Liver (tissue), 7 donors: ENCODE measurements at regions not wholly inside any gene's neighbourhood (a gene's known extent, or its start where the extent isn't known, plus 50 kb on each side); places are given as distances from the start of the nearest gene placed in this dataset.

Experiments
- DNase-seq: peaks from one replicate; pipeline ENCODE4 v3.0.0-alpha.2; 2017; ENCODE audit warnings: low spot score
- H3K27ac ChIP-seq, 2 donors: one replicate each; pipeline ENCODE4 v1.7.0; 2013; ENCODE audit warnings: inconsistent platforms in 2 of 2, low read length in 2 of 2, control low read depth in 1 of 2, low read depth in 1 of 2, mild to moderate bottlenecking in 1 of 2
- H3K27me3 ChIP-seq, 4 donors: one replicate each; pipeline versions ENCODE4 v1.6.1 to v1.7.0; 2013; ENCODE audit warnings: low read length in 3 of 4, inconsistent platforms in 1 of 4, mild to moderate bottlenecking in 1 of 4, moderate library complexity in 1 of 4; ENCODE audit not compliant: control insufficient read depth in 4 of 4, insufficient read depth in 4 of 4
- H3K36me3 ChIP-seq, 4 donors: one replicate each; pipeline versions ENCODE4 v1.6.1 to v1.7.0; 2013; ENCODE audit warnings: low read length in 3 of 4, mild to moderate bottlenecking in 3 of 4, low read depth in 1 of 4, moderate library complexity in 1 of 4; ENCODE audit not compliant: control insufficient read depth in 4 of 4, insufficient read depth in 3 of 4
- H3K4me1 ChIP-seq, 4 donors: one replicate each; pipeline versions ENCODE4 v1.6.1 to v1.7.0; 2013; ENCODE audit warnings: low read length in 3 of 4, mild to moderate bottlenecking in 3 of 4, moderate library complexity in 1 of 4; ENCODE audit not compliant: control insufficient read depth in 4 of 4, insufficient read depth in 4 of 4
- H3K4me3 ChIP-seq, 3 donors: one replicate each; pipeline versions ENCODE4 v1.6.1 to v1.7.0; 2013; ENCODE audit warnings: low read length in 3 of 3, control low read depth in 1 of 3, low read depth in 1 of 3, mild to moderate bottlenecking in 1 of 3
- H3K9ac ChIP-seq, 2 donors: one replicate each; pipeline ENCODE4 v1.7.0; 2013; ENCODE audit warnings: low read length in 2 of 2, mild to moderate bottlenecking in 2 of 2, moderate library complexity in 2 of 2, control low read depth in 1 of 2, low read depth in 1 of 2
- H3K9me3 ChIP-seq, 4 donors: one replicate each; pipeline versions ENCODE4 v1.6.1 to v1.7.0; 2013; ENCODE audit warnings: low read length in 3 of 4; ENCODE audit not compliant: control insufficient read depth in 4 of 4
- EGR1 ChIP-seq, 2 donors: IDR thresholded peaks; 2 replicates each; pipeline ENCODE4 v1.6.1; 2016 to 2018; ENCODE audit warnings: antibody characterized with exemption in 2 of 2, low read depth in 2 of 2
- FOXA1 ChIP-seq: IDR thresholded peaks from 2 replicates; pipeline ENCODE4 v1.6.1; 2016; ENCODE audit warnings: antibody characterized with exemption
- GABPA ChIP-seq, 2 donors: IDR thresholded peaks in 1 of 2; conservative IDR thresholded peaks in 1 of 2; 2 replicates each; pipeline ENCODE4 v1.6.1; 2016; ENCODE audit warnings: antibody characterized with exemption in 2 of 2, mild to moderate bottlenecking in 1 of 2, moderate library complexity in 1 of 2
- HNF4A ChIP-seq, 2 donors: conservative IDR thresholded peaks; 2 replicates each; pipeline ENCODE4 v1.6.1; 2016; ENCODE audit warnings: antibody characterized with exemption in 2 of 2, mild to moderate bottlenecking in 2 of 2
- HNF4G ChIP-seq: IDR thresholded peaks from 2 replicates; pipeline ENCODE4 v1.6.1; 2016; ENCODE audit warnings: antibody characterized with exemption
- JUND ChIP-seq, 2 donors: IDR thresholded peaks; 2 replicates each; pipeline ENCODE4 v1.6.1; 2016; ENCODE audit warnings: antibody characterized with exemption in 2 of 2
- NR2F2 ChIP-seq: IDR thresholded peaks from 2 replicates; pipeline ENCODE4 v1.6.1; 2016; ENCODE audit warnings: antibody characterized with exemption
- RAD21 ChIP-seq, 2 donors: IDR thresholded peaks; 2 replicates each; pipeline ENCODE4 v1.6.1; 2016; ENCODE audit warnings: antibody characterized with exemption in 2 of 2, mild to moderate bottlenecking in 2 of 2
- RXRA ChIP-seq, 2 donors: IDR thresholded peaks; 2 replicates each; pipeline ENCODE4 v1.6.1; 2017 to 2018; ENCODE audit warnings: antibody characterized with exemption in 2 of 2, mild to moderate bottlenecking in 1 of 2
- SP1 ChIP-seq: IDR thresholded peaks from 2 replicates; pipeline ENCODE4 v1.6.1; 2018; ENCODE audit warnings: antibody characterized with exemption, mild to moderate bottlenecking
- TAF1 ChIP-seq: conservative IDR thresholded peaks from 2 replicates; pipeline ENCODE4 v1.6.1; 2016; ENCODE audit warnings: antibody characterized with exemption, mild to moderate bottlenecking
- YY1 ChIP-seq: IDR thresholded peaks from 2 replicates; pipeline ENCODE4 v1.6.1; 2016; ENCODE audit warnings: antibody characterized with exemption, mild to moderate bottlenecking
- WGBS: extraction: QIAGEN DNeasy Blood & Tissue Kit; methylation state at CpG from one replicate; pipeline ENCODE4 v1.1.7; 2013; 5-methylcytosine and 5-hydroxymethylcytosine counted together
- TF ChIP-seq, protein P1 (sequence below): IDR thresholded peaks from 2 replicates; pipeline ENCODE4 v1.6.1; 2016; ENCODE audit warnings: antibody characterized with exemption
- TF ChIP-seq, protein P2 (sequence below): IDR thresholded peaks from 2 replicates; pipeline ENCODE4 v1.6.1; 2016; ENCODE audit warnings: antibody characterized with exemption
- TF ChIP-seq, protein P3 (sequence below): IDR thresholded peaks from 2 replicates; pipeline ENCODE4 v1.6.1; 2016; ENCODE audit warnings: antibody characterized with exemption, mild to moderate bottlenecking
- TF ChIP-seq, protein P4 (sequence below): IDR thresholded peaks from 2 replicates; pipeline ENCODE4 v1.6.1; 2016; ENCODE audit warnings: antibody characterized with exemption
- donor health status: healthy.
- donor health status: healthy.
- donor health status: healthy.
- donor health status: healthy.

DNA sequence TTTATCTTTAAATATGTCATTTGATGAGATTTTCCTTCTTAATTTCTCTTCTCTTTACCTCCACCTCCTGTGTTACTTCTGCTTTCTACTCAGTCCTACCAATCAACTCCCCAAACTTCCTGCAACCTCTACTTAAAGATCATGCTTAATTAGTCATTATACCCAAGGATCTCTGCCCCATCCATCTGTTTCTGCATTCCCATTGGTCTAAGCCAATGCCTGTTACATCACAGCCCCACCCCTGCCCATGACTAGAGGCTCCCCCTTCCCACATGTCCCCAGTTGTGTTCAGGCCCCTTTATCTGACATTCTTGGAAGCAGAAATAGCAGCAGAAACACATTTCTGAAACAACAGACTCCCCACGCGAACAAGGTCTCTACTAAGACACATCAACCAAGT lies 319.1 kb upstream of the NFE2L3 start:
- Histone ChIP-seq H3K9me3 (no peaks in the 10 kb centered on the region), H3K36me3 (no peaks in the 10 kb centered on the region), H3K9ac (no peak overlapping the region), H3K4me3 (no peak overlapping the region), H3K27me3 (no peaks in the 10 kb centered on the region), H3K4me1 (no peaks in the 10 kb centered on the region), H3K27ac (no peak overlapping the region)
- DNase-seq: no peak
- WGBS: 88% methylated on average over 2 of the region's 2 CpGs
- no peak for TF ChIP-seq RAD21 (IDR thresholded peaks at IDR 0.05)
- no peak for TF ChIP-seq HNF4A (conservative IDR thresholded peaks at IDR 0.05)
- no peak for TF ChIP-seq NR2F2

DNA sequence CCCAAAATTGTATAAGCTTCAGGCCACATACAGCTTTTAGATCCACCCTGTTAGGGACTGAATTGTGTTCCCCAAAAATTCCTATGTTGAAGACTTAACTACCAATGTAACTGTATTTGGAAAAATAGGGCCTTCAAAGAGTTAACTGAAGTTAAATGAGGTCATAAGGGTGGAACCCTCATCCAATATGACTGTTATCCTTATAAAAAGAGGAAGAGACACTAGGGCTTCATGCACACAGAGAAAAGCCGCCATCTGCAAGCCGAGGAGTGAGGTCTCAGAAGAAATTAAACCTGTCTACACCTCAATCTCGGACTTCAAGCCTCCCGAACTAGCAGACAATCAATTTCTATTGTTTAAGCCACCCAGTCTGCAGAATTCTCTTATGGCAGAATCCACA lies 317.9 kb upstream of the NFE2L3 start:
- Histone ChIP-seq H3K4me1 (no peaks in the 10 kb centered on the region), H3K9me3 (no peaks in the 10 kb centered on the region), H3K27ac (no peak overlapping the region), H3K36me3 (no peaks in the 10 kb centered on the region), H3K9ac (no peak overlapping the region), H3K4me3 (no peak overlapping the region), H3K27me3 (peaks cover 0 to 3% (median 0%) of the 10 kb centered on the region in 4 donors)
- 93% methylated on average over 4 of the region's 4 CpGs for WGBS
- TF ChIP-seq JUND (IDR thresholded peaks at IDR 0.05): no peak
- TF ChIP-seq GABPA (IDR thresholded peaks at IDR 0.05 in 1 of 2, conservative IDR thresholded peaks at IDR 0.05 in 1 of 2): no peak
- TF ChIP-seq FOXA1: no peak
- TF ChIP-seq, protein P1, sequence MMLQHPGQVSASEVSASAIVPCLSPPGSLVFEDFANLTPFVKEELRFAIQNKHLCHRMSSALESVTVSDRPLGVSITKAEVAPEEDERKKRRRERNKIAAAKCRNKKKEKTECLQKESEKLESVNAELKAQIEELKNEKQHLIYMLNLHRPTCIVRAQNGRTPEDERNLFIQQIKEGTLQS: no peak
- no peak for TF ChIP-seq HNF4G
- no peak for TF ChIP-seq TAF1
- no peak for TF ChIP-seq HNF4A (conservative IDR thresholded peaks at IDR 0.05)
- no peak for TF ChIP-seq EGR1 (IDR thresholded peaks at IDR 0.05; ENCODE audit: low read depth in 2 of 2)
- TF ChIP-seq, protein P2, sequence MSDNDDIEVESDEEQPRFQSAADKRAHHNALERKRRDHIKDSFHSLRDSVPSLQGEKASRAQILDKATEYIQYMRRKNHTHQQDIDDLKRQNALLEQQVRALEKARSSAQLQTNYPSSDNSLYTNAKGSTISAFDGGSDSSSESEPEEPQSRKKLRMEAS: no peak
- TF ChIP-seq, protein P3, sequence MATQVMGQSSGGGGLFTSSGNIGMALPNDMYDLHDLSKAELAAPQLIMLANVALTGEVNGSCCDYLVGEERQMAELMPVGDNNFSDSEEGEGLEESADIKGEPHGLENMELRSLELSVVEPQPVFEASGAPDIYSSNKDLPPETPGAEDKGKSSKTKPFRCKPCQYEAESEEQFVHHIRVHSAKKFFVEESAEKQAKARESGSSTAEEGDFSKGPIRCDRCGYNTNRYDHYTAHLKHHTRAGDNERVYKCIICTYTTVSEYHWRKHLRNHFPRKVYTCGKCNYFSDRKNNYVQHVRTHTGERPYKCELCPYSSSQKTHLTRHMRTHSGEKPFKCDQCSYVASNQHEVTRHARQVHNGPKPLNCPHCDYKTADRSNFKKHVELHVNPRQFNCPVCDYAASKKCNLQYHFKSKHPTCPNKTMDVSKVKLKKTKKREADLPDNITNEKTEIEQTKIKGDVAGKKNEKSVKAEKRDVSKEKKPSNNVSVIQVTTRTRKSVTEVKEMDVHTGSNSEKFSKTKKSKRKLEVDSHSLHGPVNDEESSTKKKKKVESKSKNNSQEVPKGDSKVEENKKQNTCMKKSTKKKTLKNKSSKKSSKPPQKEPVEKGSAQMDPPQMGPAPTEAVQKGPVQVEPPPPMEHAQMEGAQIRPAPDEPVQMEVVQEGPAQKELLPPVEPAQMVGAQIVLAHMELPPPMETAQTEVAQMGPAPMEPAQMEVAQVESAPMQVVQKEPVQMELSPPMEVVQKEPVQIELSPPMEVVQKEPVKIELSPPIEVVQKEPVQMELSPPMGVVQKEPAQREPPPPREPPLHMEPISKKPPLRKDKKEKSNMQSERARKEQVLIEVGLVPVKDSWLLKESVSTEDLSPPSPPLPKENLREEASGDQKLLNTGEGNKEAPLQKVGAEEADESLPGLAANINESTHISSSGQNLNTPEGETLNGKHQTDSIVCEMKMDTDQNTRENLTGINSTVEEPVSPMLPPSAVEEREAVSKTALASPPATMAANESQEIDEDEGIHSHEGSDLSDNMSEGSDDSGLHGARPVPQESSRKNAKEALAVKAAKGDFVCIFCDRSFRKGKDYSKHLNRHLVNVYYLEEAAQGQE: no peak
- no peak for TF ChIP-seq SP1
- no peak for TF ChIP-seq RXRA (IDR thresholded peaks at IDR 0.05)
- TF ChIP-seq YY1: no peak
- no peak for TF ChIP-seq NR2F2
- TF ChIP-seq, protein P4, sequence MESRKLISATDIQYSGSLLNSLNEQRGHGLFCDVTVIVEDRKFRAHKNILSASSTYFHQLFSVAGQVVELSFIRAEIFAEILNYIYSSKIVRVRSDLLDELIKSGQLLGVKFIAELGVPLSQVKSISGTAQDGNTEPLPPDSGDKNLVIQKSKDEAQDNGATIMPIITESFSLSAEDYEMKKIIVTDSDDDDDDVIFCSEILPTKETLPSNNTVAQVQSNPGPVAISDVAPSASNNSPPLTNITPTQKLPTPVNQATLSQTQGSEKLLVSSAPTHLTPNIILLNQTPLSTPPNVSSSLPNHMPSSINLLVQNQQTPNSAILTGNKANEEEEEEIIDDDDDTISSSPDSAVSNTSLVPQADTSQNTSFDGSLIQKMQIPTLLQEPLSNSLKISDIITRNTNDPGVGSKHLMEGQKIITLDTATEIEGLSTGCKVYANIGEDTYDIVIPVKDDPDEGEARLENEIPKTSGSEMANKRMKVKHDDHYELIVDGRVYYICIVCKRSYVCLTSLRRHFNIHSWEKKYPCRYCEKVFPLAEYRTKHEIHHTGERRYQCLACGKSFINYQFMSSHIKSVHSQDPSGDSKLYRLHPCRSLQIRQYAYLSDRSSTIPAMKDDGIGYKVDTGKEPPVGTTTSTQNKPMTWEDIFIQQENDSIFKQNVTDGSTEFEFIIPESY: no peak
- no peak for DNase-seq
